Gastroesophageal sphincter (tissue), 4 donors: ENCODE measurements at regions not wholly inside any gene's neighbourhood (a gene's known extent, or its start where the extent isn't known, plus 50 kb on each side); places are given as distances from the start of the nearest gene placed in this dataset.

ENCODE experiments used
- ATAC-seq: fragments of 150-250 bp; one replicate; pipeline ENCODE4 v1.9.1; 2016; ENCODE audit warnings: mild to moderate bottlenecking, moderate library complexity
- H3K27ac ChIP-seq, 4 donors: fragments of 200-600 bp; sonication (generic) in 3 of 4; 1 replicate in 3 of 4; 2 replicates in 1 of 4; pipeline ENCODE4 v1.5.1; 2016 to 2019
- H3K27me3 ChIP-seq: fragments of 200-600 bp; sonication (generic); one replicate; pipeline ENCODE4 v1.5.1; 2019
- H3K36me3 ChIP-seq, 2 donors: fragments of 200-600 bp; sonication (generic); one replicate each; pipeline ENCODE4 v1.5.1; 2019; ENCODE audit warnings: control low read depth in 1 of 2
- H3K4me1 ChIP-seq, 3 donors: fragments of 200-600 bp; sonication (generic); 1 replicate in 2 of 3; 2 replicates in 1 of 3; pipeline ENCODE4 v1.5.1; 2016 to 2019; ENCODE audit warnings: control low read depth in 2 of 3
- H3K4me3 ChIP-seq, 2 donors: fragments of 200-600 bp; sonication (generic); one replicate each; pipeline ENCODE4 v1.5.1; 2019; ENCODE audit warnings: mild to moderate bottlenecking in 1 of 2, moderate library complexity in 1 of 2
- H3K9me3 ChIP-seq, 3 donors: fragments of 200-600 bp; sonication (generic); one replicate each; pipeline ENCODE4 v1.5.1; 2017 to 2019; ENCODE audit warnings: control low read depth in 2 of 3
- EP300 ChIP-seq: sonication (generic); formaldehyde crosslinking; IDR thresholded peaks from one replicate; pipeline ENCODE4 v1.6.1; 2017; ENCODE audit warnings: antibody characterized with exemption, mild to moderate bottlenecking
- POLR2A ChIP-seq, 2 donors: fragments of 450-650 bp; IDR thresholded peaks; one replicate each; pipeline ENCODE4 v1.6.1; 2017; ENCODE audit warnings: antibody characterized with exemption in 2 of 2, mild to moderate bottlenecking in 2 of 2, moderate library complexity in 1 of 2
- POLR2AphosphoS5 ChIP-seq: sonication (generic); formaldehyde crosslinking; IDR thresholded peaks from one replicate; pipeline ENCODE4 v1.6.1; 2017; ENCODE audit warnings: antibody characterized with exemption
- WGBS, 2 donors: methylation state at CpG; one replicate each; pipeline ENCODE4 v1.1.5; 2018; ENCODE audit warnings: low coverage in 1 of 2; 5-methylcytosine and 5-hydroxymethylcytosine counted together
- TF ChIP-seq, protein P1 (sequence below), 4 experiments: fragments of 200-600 bp in 2 of 4; fragments of 450-650 bp in 2 of 4; sonication (generic) in 1 of 4; IDR thresholded peaks; one replicate each; pipeline ENCODE4 v1.5.1; 2017 to 2019; ENCODE audit warnings: antibody characterized with exemption in 4 of 4, mild to moderate bottlenecking in 2 of 4, moderate library complexity in 2 of 4

DNA sequence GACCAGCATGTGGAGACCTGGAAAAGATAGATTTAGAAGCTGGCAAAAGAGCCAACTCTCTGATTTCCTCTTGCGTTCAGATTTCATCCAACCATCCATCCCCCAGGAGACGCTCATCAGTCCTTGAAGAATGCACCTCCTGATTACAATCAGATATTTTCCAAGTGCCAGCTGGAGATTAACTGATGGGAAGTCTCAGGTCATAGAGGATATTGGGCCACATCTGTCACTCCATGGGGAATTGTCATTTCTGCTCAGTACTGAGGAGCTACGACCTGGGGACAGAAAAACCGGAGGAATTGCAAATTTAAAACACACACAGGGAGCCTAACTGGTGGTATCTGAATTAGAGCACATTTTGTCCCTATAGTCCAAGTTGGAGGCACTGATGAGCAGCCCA lies 496.2 kb upstream of the SULF2 start:
- no peaks in the 10 kb centered on the region for H3K27me3 ChIP-seq
- H3K9me3 ChIP-seq: no peaks in the 10 kb centered on the region
- no peak overlapping the region for H3K4me3 ChIP-seq
- H3K36me3 ChIP-seq: no peaks in the 10 kb centered on the region
- 79 to 100% methylated on average over 2 to 4 of the region's 4 CpGs for WGBS, 2 donors
- no peak overlapping the region for H3K27ac ChIP-seq
- H3K4me1 ChIP-seq: peaks cover under 1 to 15% (median 4%) of the 10 kb centered on the region in 3 donors
- TF ChIP-seq POLR2AphosphoS5: no peak
- TF ChIP-seq, protein P1, sequence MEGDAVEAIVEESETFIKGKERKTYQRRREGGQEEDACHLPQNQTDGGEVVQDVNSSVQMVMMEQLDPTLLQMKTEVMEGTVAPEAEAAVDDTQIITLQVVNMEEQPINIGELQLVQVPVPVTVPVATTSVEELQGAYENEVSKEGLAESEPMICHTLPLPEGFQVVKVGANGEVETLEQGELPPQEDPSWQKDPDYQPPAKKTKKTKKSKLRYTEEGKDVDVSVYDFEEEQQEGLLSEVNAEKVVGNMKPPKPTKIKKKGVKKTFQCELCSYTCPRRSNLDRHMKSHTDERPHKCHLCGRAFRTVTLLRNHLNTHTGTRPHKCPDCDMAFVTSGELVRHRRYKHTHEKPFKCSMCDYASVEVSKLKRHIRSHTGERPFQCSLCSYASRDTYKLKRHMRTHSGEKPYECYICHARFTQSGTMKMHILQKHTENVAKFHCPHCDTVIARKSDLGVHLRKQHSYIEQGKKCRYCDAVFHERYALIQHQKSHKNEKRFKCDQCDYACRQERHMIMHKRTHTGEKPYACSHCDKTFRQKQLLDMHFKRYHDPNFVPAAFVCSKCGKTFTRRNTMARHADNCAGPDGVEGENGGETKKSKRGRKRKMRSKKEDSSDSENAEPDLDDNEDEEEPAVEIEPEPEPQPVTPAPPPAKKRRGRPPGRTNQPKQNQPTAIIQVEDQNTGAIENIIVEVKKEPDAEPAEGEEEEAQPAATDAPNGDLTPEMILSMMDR (IDR thresholded peaks at IDR 0.05): no peak
- TF ChIP-seq EP300: no peak
- TF ChIP-seq POLR2A (IDR thresholded peaks at IDR 0.05): no peak
- no peak for ATAC-seq

DNA sequence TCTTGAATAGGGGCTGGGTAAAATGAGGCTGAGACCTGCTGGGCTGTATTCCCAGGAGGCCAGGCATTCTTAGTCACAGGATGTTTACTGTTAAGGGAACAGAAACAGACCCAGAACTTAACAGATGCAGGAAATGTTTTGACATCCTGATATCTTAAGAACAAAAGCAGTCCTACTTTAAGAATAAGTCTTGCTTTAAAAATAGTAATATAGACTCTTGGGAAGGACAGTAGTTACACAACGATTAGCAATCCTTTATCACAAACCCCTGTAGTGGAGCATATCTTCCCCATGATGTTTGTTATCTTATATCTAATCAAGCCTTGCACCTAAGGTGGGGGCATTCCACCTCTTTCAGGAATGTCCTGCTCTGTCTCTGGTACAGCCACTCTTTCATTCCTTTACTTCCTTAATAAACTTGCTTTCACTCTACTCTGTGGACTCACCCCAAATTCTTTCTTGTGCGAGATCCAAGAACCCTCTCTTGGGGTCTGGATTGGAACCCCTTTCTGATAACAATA lies 493.7 kb upstream of the SULF2 start:
- Histone ChIP-seq H3K4me3 (no peak overlapping the region), H3K27me3 (no peaks in the 10 kb centered on the region), H3K9me3 (no peaks in the 10 kb centered on the region), H3K4me1 (peaks cover 0 to 15% (median 0%) of the 10 kb centered on the region in 3 donors), H3K27ac (no peak overlapping the region), H3K36me3 (no peaks in the 10 kb centered on the region)
- no peak for ATAC-seq
- TF ChIP-seq POLR2AphosphoS5 (no peak), EP300 (no peak), POLR2A (IDR thresholded peaks at IDR 0.05) (no peak)
- TF ChIP-seq, protein P1 (IDR thresholded peaks at IDR 0.05): no peak
- 15 to 41% methylated on average over 1 to 2 of the region's 2 CpGs for WGBS, 2 donors

- TF ChIP-seq, protein P1 (IDR thresholded peaks at IDR 0.05): no peak
- TF ChIP-seq EP300 (no peak), POLR2AphosphoS5 (no peak), POLR2A (IDR thresholded peaks at IDR 0.05) (no peak)
- H3K27ac ChIP-seq: no peak overlapping the region
- H3K4me3 ChIP-seq: no peak overlapping the region
- peaks cover 0 to 7% (median 0%) of the 10 kb centered on the region in 3 donors for H3K4me1 ChIP-seq
- 79% methylated on average over 2 of the region's 2 CpGs; no CpG with 5 or more reads in 1 of the 2 donors for WGBS, 2 donors
- ATAC-seq: no peak
- H3K27me3 ChIP-seq: no peaks in the 10 kb centered on the region
- no peaks in the 10 kb centered on the region for H3K36me3 ChIP-seq
- H3K9me3 ChIP-seq: no peaks in the 10 kb centered on the region
These were observed 492.0 kb upstream of the SULF2 start for GRCh38 chr20:48277266-48277665.

- Histone ChIP-seq H3K4me1 (peaks cover 0 to 7% (median 0%) of the 10 kb centered on the region in 3 donors), H3K9me3 (no peaks in the 10 kb centered on the region), H3K4me3 (no peak overlapping the region), H3K27me3 (no peaks in the 10 kb centered on the region), H3K27ac (no peak overlapping the region), H3K36me3 (no peaks in the 10 kb centered on the region)
- TF ChIP-seq, protein P1 (IDR thresholded peaks at IDR 0.05): no peak
- no peak for TF ChIP-seq EP300
- no peak for TF ChIP-seq POLR2A (IDR thresholded peaks at IDR 0.05)
- TF ChIP-seq POLR2AphosphoS5: no peak
- no peak for ATAC-seq
- 88% methylated on average over 1 of the region's 3 CpGs; no CpG with 5 or more reads in 1 of the 2 donors for WGBS, 2 donors
These were observed 490.7 kb upstream of the SULF2 start for GRCh38 chr20:48276021-48276342.

- peaks cover 0 to 7% (median 0%) of the 10 kb centered on the region in 3 donors for H3K4me1 ChIP-seq
- no peak overlapping the region for H3K27ac ChIP-seq
- no peaks in the 10 kb centered on the region for H3K36me3 ChIP-seq
- TF ChIP-seq, protein P1 (IDR thresholded peaks at IDR 0.05): no peak
- TF ChIP-seq POLR2A (IDR thresholded peaks at IDR 0.05): no peak
- no peak for TF ChIP-seq POLR2AphosphoS5
- no peak for TF ChIP-seq EP300
- WGBS, 2 donors: 60 to 72% methylated on average over 1 to 5 of the region's 6 CpGs
- H3K9me3 ChIP-seq: no peaks in the 10 kb centered on the region
- H3K4me3 ChIP-seq: no peak overlapping the region
- no peak for ATAC-seq
- no peaks in the 10 kb centered on the region for H3K27me3 ChIP-seq
These were observed 490.2 kb upstream of the SULF2 start for GRCh38 chr20:48275286-48276020.
